ENCODE measurements at regions not wholly inside any gene's neighbourhood (a gene's known extent, or its start where the extent isn't known, plus 50 kb on each side); places are given as distances from the start of the nearest gene placed in this dataset.

- Histone ChIP-seq H2BK120ac (ENCODE audit: insufficient read depth, low read length, poor library complexity) (no peak overlapping the region), H3K4me3 (ENCODE audit: low read depth, low read length) (no peak overlapping the region), H2BK5ac (ENCODE audit: low read depth, low read length, poor library complexity) (no peak overlapping the region), H3K14ac (ENCODE audit: low read length) (no peak overlapping the region), H3K23ac (ENCODE audit: low read length) (no peak overlapping the region), H3K4me2 (ENCODE audit: low read length) (no peak overlapping the region), H2AK5ac (ENCODE audit: low read length) (no peak overlapping the region), H3K4me1 (ENCODE audit: control insufficient read depth in 1 of 2, insufficient read depth in 2 of 2, low read length in 2 of 2) (peaks cover 0 to 2% of the 10 kb centered on the region in 2 experiments), H3K36me3 (ENCODE audit: control insufficient read depth in 1 of 2, insufficient read depth in 2 of 2, low read length in 2 of 2) (no peaks in the 10 kb centered on the region), H3K79me1 (ENCODE audit: low read length) (no peaks in the 10 kb centered on the region), H2AFZ (ENCODE audit: insufficient read depth, low read length, poor library complexity) (no peak overlapping the region), H3K9ac (ENCODE audit: low read length) (no peak overlapping the region), H4K91ac (ENCODE audit: low read depth, low read length) (no peak overlapping the region), H3K18ac (ENCODE audit: low read length) (no peak overlapping the region), H3K27me3 (ENCODE audit: insufficient read depth, low read length) (no peaks in the 10 kb centered on the region), H3K4ac (ENCODE audit: low read depth, low read length) (no peak overlapping the region), H2BK12ac (ENCODE audit: low read length) (no peak overlapping the region), H3K79me2 (ENCODE audit: control insufficient read depth, insufficient read depth, low read length, poor library complexity) (no peaks in the 10 kb centered on the region), H4K12ac (ENCODE audit: low read depth, low read length) (no peak overlapping the region), H4K8ac (ENCODE audit: low read depth, low read length) (no peak overlapping the region), H3K9me3 (ENCODE audit: insufficient read depth, low read depth, low read length) (no peaks in the 10 kb centered on the region), H3K27ac (ENCODE audit: low read depth, low read length) (no peak overlapping the region)
- no peak for DNase-seq
- WGBS (ENCODE audit: extremely low coverage, insufficient coverage, insufficient read length), result no CpG with 5 or more reads among the region's 2 CpGs
Observed at GRCh38 chr18:46315161-46315560, 211.0 kb downstream of the HAUS1 start.

GRCh38 chr18:46318356-46318755 lies 214.2 kb downstream of the HAUS1 start:
- no peak overlapping the region for H3K4ac ChIP-seq (ENCODE audit: low read depth, low read length)
- H3K23ac ChIP-seq (ENCODE audit: low read length), result no peak overlapping the region
- H3K9ac ChIP-seq (ENCODE audit: low read length), result no peak overlapping the region
- H4K8ac ChIP-seq (ENCODE audit: low read depth, low read length), result no peak overlapping the region
- H3K27ac ChIP-seq (ENCODE audit: low read depth, low read length), result no peak overlapping the region
- no peak overlapping the region for H4K91ac ChIP-seq (ENCODE audit: low read depth, low read length)
- H3K14ac ChIP-seq (ENCODE audit: low read length), result no peak overlapping the region
- H2AK5ac ChIP-seq (ENCODE audit: low read length), result no peak overlapping the region
- no peaks in the 10 kb centered on the region for H3K79me1 ChIP-seq (ENCODE audit: low read length)
- DNase-seq, result no peak
- WGBS (ENCODE audit: extremely low coverage, insufficient coverage, insufficient read length), result no CpG with 5 or more reads among the region's 5 CpGs
- no peak overlapping the region for H2AFZ ChIP-seq (ENCODE audit: insufficient read depth, low read length, poor library complexity)
- no peak overlapping the region for H2BK5ac ChIP-seq (ENCODE audit: low read depth, low read length, poor library complexity)
- H3K4me3 ChIP-seq (ENCODE audit: low read depth, low read length), result no peak overlapping the region
- H2BK12ac ChIP-seq (ENCODE audit: low read length), result no peak overlapping the region
- H3K27me3 ChIP-seq (ENCODE audit: insufficient read depth, low read length), result no peaks in the 10 kb centered on the region
- H3K18ac ChIP-seq (ENCODE audit: low read length), result no peak overlapping the region
- no peaks in the 10 kb centered on the region for H3K36me3 ChIP-seq (ENCODE audit: control insufficient read depth in 1 of 2, insufficient read depth in 2 of 2, low read length in 2 of 2)
- H3K79me2 ChIP-seq (ENCODE audit: control insufficient read depth, insufficient read depth, low read length, poor library complexity), result no peaks in the 10 kb centered on the region
- no peak overlapping the region for H3K4me2 ChIP-seq (ENCODE audit: low read length)
- no peak overlapping the region for H4K12ac ChIP-seq (ENCODE audit: low read depth, low read length)
- no peaks in the 10 kb centered on the region for H3K9me3 ChIP-seq (ENCODE audit: insufficient read depth, low read depth, low read length)
- H3K4me1 ChIP-seq (ENCODE audit: control insufficient read depth in 1 of 2, insufficient read depth in 2 of 2, low read length in 2 of 2), result peaks cover 0 to 2% of the 10 kb centered on the region in 2 experiments
- no peak overlapping the region for H2BK120ac ChIP-seq (ENCODE audit: insufficient read depth, low read length, poor library complexity)

DNA sequence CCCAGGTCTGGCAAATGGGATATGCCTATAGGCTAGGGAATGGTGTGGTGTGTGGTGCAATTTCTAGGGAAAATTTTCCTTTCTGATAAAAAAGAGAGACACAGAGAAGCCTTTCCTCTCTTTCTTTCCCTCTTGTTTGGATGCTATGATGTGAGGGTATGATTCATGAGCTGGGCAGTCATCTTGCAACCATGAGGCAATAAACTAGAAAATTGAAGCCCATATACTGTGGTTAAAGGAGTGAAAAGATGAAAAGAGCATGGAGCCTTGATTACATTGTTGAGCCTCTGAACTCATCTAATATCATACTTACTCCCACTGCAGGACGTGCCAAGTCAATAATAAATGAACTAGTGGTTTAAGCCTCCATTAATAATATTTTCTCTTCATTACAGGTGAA lies 215.6 kb downstream of the HAUS1 start:
- no peak overlapping the region for H3K9ac ChIP-seq (ENCODE audit: low read length)
- H4K91ac ChIP-seq (ENCODE audit: low read depth, low read length), result no peak overlapping the region
- no peak overlapping the region for H3K4me2 ChIP-seq (ENCODE audit: low read length)
- H3K27ac ChIP-seq (ENCODE audit: low read depth, low read length), result no peak overlapping the region
- no peak overlapping the region for H2BK12ac ChIP-seq (ENCODE audit: low read length)
- no peaks in the 10 kb centered on the region for H3K79me2 ChIP-seq (ENCODE audit: control insufficient read depth, insufficient read depth, low read length, poor library complexity)
- no peaks in the 10 kb centered on the region for H3K79me1 ChIP-seq (ENCODE audit: low read length)
- H2AFZ ChIP-seq (ENCODE audit: insufficient read depth, low read length, poor library complexity), result no peak overlapping the region
- no peaks in the 10 kb centered on the region for H3K36me3 ChIP-seq (ENCODE audit: control insufficient read depth in 1 of 2, insufficient read depth in 2 of 2, low read length in 2 of 2)
- no peak for DNase-seq
- H2AK5ac ChIP-seq (ENCODE audit: low read length), result no peak overlapping the region
- no CpG with 5 or more reads among the region's 1 CpG for WGBS (ENCODE audit: extremely low coverage, insufficient coverage, insufficient read length)
- H4K12ac ChIP-seq (ENCODE audit: low read depth, low read length), result no peak overlapping the region
- H3K9me3 ChIP-seq (ENCODE audit: insufficient read depth, low read depth, low read length), result no peaks in the 10 kb centered on the region
- H2BK120ac ChIP-seq (ENCODE audit: insufficient read depth, low read length, poor library complexity), result no peak overlapping the region
- H4K8ac ChIP-seq (ENCODE audit: low read depth, low read length), result no peak overlapping the region
- no peaks in the 10 kb centered on the region for H3K27me3 ChIP-seq (ENCODE audit: insufficient read depth, low read length)
- peaks cover 0 to 2% of the 10 kb centered on the region in 2 experiments for H3K4me1 ChIP-seq (ENCODE audit: control insufficient read depth in 1 of 2, insufficient read depth in 2 of 2, low read length in 2 of 2)
- no peak overlapping the region for H3K4me3 ChIP-seq (ENCODE audit: low read depth, low read length)
- H3K23ac ChIP-seq (ENCODE audit: low read length), result no peak overlapping the region
- no peak overlapping the region for H2BK5ac ChIP-seq (ENCODE audit: low read depth, low read length, poor library complexity)
- H3K4ac ChIP-seq (ENCODE audit: low read depth, low read length), result no peak overlapping the region
- H3K18ac ChIP-seq (ENCODE audit: low read length), result no peak overlapping the region
- no peak overlapping the region for H3K14ac ChIP-seq (ENCODE audit: low read length)

DNA sequence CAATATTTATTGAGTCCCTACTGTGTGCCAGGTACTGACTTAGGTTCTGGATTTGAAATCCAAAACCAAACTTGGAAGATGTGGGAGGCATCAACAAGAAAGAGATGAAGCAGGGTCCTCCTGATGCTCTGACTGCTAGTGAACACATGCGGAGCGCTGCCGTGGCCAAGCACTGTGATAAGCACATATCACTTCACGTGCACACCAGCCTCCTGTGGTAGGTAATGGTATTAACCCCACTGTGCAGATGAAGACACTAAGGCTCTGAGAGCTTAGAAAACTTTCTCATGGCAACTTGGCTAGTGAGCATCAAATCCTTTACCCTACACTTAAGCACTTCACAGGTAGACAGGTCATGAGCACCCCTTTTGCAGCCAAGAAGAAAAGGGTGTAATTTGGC lies 216.1 kb downstream of the HAUS1 start:
- Histone ChIP-seq H3K4me1 (ENCODE audit: control insufficient read depth in 1 of 2, insufficient read depth in 2 of 2, low read length in 2 of 2) (no peaks in the 10 kb centered on the region), H3K4me3 (ENCODE audit: low read depth, low read length) (no peak overlapping the region), H3K27ac (ENCODE audit: low read depth, low read length) (no peak overlapping the region), H3K27me3 (ENCODE audit: insufficient read depth, low read length) (no peaks in the 10 kb centered on the region), H3K79me2 (ENCODE audit: control insufficient read depth, insufficient read depth, low read length, poor library complexity) (no peaks in the 10 kb centered on the region), H3K23ac (ENCODE audit: low read length) (no peak overlapping the region), H4K91ac (ENCODE audit: low read depth, low read length) (no peak overlapping the region), H3K36me3 (ENCODE audit: control insufficient read depth in 1 of 2, insufficient read depth in 2 of 2, low read length in 2 of 2) (no peaks in the 10 kb centered on the region), H2BK120ac (ENCODE audit: insufficient read depth, low read length, poor library complexity) (no peak overlapping the region), H3K18ac (ENCODE audit: low read length) (no peak overlapping the region), H2AK5ac (ENCODE audit: low read length) (no peak overlapping the region), H3K4me2 (ENCODE audit: low read length) (no peak overlapping the region), H2BK12ac (ENCODE audit: low read length) (no peak overlapping the region), H4K8ac (ENCODE audit: low read depth, low read length) (no peak overlapping the region), H2AFZ (ENCODE audit: insufficient read depth, low read length, poor library complexity) (no peak overlapping the region), H3K79me1 (ENCODE audit: low read length) (no peaks in the 10 kb centered on the region), H4K12ac (ENCODE audit: low read depth, low read length) (no peak overlapping the region), H3K4ac (ENCODE audit: low read depth, low read length) (no peak overlapping the region), H3K9me3 (ENCODE audit: insufficient read depth, low read depth, low read length) (no peaks in the 10 kb centered on the region), H3K9ac (ENCODE audit: low read length) (no peak overlapping the region), H3K14ac (ENCODE audit: low read length) (no peak overlapping the region), H2BK5ac (ENCODE audit: low read depth, low read length, poor library complexity) (no peak overlapping the region)
- no peak for DNase-seq
- WGBS (ENCODE audit: extremely low coverage, insufficient coverage, insufficient read length), result no CpG with 5 or more reads among the region's 4 CpGs
